ENCODE measurements at regions not wholly inside any gene's neighbourhood (a gene's known extent, or its start where the extent isn't known, plus 50 kb on each side); places are given as distances from the start of the nearest gene placed in this dataset.

GRCh38 chr1:191890433-191891088, 267.7 kb upstream of the RGS18 start:
- no peak for DNase-seq (ENCODE audit: low spot score)

GRCh38 chr1:191892716-191893115, 265.5 kb upstream of the RGS18 start:
- DNase-seq (ENCODE audit: low spot score) = no peak

- DNase-seq (ENCODE audit: low spot score) = no peak
Observed at GRCh38 chr1:191895049-191895448, 263.2 kb upstream of the RGS18 start.

- no peak for DNase-seq (ENCODE audit: low spot score)
Observed at GRCh38 chr1:191895462-191896058, 262.7 kb upstream of the RGS18 start.

GRCh38 chr1:191897134-191897533, 261.1 kb upstream of the RGS18 start:
- no peak for DNase-seq (ENCODE audit: low spot score)

GRCh38 chr1:191901651-191902050, 256.6 kb upstream of the RGS18 start:
- DNase-seq (ENCODE audit: low spot score) = no peak

GRCh38 chr1:191904991-191905390, 253.3 kb upstream of the RGS18 start:
- DNase-seq (ENCODE audit: low spot score) = no peak

- no peak for DNase-seq (ENCODE audit: low spot score)
Observed at GRCh38 chr1:191905781-191906180, 252.5 kb upstream of the RGS18 start.

- no peak for DNase-seq (ENCODE audit: low spot score)
Observed at GRCh38 chr1:191907121-191907520, 251.1 kb upstream of the RGS18 start.

GRCh38 chr1:191910245-191910644, 248.0 kb upstream of the RGS18 start:
- DNase-seq (ENCODE audit: low spot score) = no peak

GRCh38 chr1:191912517-191912916, 245.7 kb upstream of the RGS18 start:
- DNase-seq (ENCODE audit: low spot score) = no peak

GRCh38 chr1:191913260-191913977, 244.8 kb upstream of the RGS18 start:
- no peak for DNase-seq (ENCODE audit: low spot score)

GRCh38 chr1:191929383-191929782, 228.9 kb upstream of the RGS18 start:
- DNase-seq (ENCODE audit: low spot score) = no peak

- no peak for DNase-seq (ENCODE audit: low spot score)
Observed at GRCh38 chr1:191943684-191944083, 214.6 kb upstream of the RGS18 start.

GRCh38 chr1:191953526-191953925, 204.7 kb upstream of the RGS18 start:
- no peak for DNase-seq (ENCODE audit: low spot score)

GRCh38 chr1:191959856-191960255, 198.4 kb upstream of the RGS18 start:
- no peak for DNase-seq (ENCODE audit: low spot score)

- DNase-seq (ENCODE audit: low spot score) = peak; percentile 85
Observed at GRCh38 chr1:191963286-191963685, 195.0 kb upstream of the RGS18 start.

- peak; percentile 78 for DNase-seq (ENCODE audit: low spot score)
Observed at GRCh38 chr1:191963781-191964455, 194.3 kb upstream of the RGS18 start.

GRCh38 chr1:191969290-191969689, 189.0 kb upstream of the RGS18 start:
- DNase-seq (ENCODE audit: low spot score) = no peak

- DNase-seq (ENCODE audit: low spot score) = no peak
Observed at GRCh38 chr1:191970116-191970515, 188.1 kb upstream of the RGS18 start.

- no peak for DNase-seq (ENCODE audit: low spot score)
Observed at GRCh38 chr1:191971447-191971846, 186.8 kb upstream of the RGS18 start.

- DNase-seq (ENCODE audit: low spot score) = no peak
Observed at GRCh38 chr1:191974004-191974403, 184.3 kb upstream of the RGS18 start.
